ENCODE measurements at regions not wholly inside any gene's neighbourhood (a gene's known extent, or its start where the extent isn't known, plus 50 kb on each side); places are given as distances from the start of the nearest gene placed in this dataset.

DNA sequence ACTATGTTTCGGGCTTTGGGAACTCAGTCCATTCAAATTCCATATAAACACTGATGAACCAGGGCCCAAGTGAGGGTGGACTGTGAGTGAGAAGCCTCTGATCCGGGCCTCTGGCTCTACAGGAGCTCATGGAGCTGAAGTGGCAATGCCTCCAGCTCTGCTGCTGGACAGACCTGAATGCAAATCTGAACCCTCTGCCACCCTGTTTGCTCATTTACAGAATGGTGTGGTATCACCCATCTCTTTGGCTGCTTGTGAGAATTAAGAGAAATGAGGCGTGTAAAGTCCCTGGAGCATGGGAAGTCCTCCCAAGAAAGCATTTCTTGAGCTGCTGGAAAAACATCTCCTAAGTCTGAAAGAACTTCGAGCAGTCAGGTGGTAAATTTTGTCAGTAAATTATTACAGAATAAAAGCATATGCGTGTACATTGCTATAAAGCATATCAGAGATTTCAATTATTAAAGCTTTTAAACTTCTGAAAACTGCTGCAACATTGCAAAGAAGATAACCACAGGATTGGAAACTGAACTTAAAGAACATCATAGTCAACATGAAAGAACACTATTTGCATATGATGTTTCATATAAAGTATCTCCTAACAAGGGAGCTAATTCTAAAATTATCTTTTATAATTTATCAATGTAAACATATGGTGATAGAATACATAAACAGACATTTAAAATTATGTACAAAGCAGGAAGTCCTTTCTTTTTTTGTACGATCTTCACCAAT is 369.0 kb downstream of the UQCRFS1 start:
- no peak for DNase-seq (ENCODE audit: low read depth)
- TF ChIP-seq, protein P1, sequence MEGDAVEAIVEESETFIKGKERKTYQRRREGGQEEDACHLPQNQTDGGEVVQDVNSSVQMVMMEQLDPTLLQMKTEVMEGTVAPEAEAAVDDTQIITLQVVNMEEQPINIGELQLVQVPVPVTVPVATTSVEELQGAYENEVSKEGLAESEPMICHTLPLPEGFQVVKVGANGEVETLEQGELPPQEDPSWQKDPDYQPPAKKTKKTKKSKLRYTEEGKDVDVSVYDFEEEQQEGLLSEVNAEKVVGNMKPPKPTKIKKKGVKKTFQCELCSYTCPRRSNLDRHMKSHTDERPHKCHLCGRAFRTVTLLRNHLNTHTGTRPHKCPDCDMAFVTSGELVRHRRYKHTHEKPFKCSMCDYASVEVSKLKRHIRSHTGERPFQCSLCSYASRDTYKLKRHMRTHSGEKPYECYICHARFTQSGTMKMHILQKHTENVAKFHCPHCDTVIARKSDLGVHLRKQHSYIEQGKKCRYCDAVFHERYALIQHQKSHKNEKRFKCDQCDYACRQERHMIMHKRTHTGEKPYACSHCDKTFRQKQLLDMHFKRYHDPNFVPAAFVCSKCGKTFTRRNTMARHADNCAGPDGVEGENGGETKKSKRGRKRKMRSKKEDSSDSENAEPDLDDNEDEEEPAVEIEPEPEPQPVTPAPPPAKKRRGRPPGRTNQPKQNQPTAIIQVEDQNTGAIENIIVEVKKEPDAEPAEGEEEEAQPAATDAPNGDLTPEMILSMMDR (IDR thresholded peaks at IDR 0.05; ENCODE audit: low read depth, low read length, missing control alignments), result no peak
- H3K4me3 ChIP-seq (ENCODE audit: low read depth, low read length), result no peak overlapping the region

DNA sequence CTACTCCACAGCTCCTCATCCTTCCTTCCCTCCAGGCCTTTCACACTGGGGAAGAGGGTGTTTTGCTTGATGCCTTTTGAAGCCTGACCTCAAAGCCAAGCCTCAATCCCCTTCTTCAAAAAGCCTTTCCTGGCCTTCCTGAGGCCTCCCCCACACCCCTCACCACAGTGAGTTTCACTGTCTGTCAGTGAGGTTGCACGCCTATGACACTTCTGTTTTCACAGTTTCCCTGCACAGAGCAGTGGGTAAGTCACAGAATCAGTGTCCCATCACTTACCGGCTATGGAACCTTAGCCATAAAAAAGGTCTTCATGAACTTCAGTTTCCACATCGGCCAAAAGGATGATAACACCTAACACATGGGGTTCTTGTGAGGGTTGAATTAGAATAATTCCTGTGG is 371.4 kb downstream of the UQCRFS1 start:
- TF ChIP-seq, protein P1 (IDR thresholded peaks at IDR 0.05; ENCODE audit: low read depth, low read length, missing control alignments), result no peak
- H3K4me3 ChIP-seq (ENCODE audit: low read depth, low read length), result no peak overlapping the region
- no peak for DNase-seq (ENCODE audit: low read depth)

DNA sequence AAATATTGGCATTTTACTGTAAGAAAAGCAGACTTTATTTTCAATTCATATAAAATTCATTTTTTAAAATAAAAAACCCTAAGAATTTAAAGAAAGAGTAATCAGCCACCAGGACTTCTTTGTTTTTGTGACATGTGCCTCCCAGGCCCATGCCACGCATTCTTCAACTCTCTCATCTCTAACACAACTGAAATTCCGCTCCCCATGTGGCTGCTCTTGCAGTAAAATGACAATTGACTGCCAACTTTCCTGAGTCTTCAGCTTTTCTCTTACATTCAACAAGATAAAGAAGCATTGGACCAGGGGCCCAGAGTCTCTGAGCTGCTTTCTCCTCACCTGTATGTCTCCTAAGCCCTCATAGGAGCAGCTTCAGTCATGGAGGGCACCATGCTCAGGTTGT is 372.1 kb downstream of the UQCRFS1 start:
- H3K4me3 ChIP-seq (ENCODE audit: low read depth, low read length), result no peak overlapping the region
- TF ChIP-seq, protein P1 (IDR thresholded peaks at IDR 0.05; ENCODE audit: low read depth, low read length, missing control alignments), result no peak
- no peak for DNase-seq (ENCODE audit: low read depth)

DNA sequence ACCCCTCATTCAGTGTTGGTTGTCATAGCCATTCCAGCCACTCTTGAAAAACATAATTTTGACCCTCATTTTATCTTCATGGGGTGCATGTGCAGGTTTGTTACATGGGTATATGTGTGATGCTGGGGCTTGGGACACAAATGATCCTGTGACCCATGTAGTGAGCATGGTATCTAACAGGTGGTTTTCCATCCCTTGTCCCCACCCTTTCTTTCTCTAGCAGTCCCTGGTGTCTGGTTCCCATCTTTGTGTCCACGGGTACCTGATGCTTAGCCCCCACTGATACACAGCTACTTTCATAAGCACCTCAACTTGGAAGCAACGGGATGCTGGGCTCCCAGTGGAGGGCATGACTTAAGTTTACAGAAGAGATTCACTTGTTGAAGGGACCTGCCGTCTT is 373.5 kb downstream of the UQCRFS1 start:
- no peak overlapping the region for H3K4me3 ChIP-seq (ENCODE audit: low read depth, low read length)
- TF ChIP-seq, protein P1 (IDR thresholded peaks at IDR 0.05; ENCODE audit: low read depth, low read length, missing control alignments), result no peak
- DNase-seq (ENCODE audit: low read depth), result no peak

DNA sequence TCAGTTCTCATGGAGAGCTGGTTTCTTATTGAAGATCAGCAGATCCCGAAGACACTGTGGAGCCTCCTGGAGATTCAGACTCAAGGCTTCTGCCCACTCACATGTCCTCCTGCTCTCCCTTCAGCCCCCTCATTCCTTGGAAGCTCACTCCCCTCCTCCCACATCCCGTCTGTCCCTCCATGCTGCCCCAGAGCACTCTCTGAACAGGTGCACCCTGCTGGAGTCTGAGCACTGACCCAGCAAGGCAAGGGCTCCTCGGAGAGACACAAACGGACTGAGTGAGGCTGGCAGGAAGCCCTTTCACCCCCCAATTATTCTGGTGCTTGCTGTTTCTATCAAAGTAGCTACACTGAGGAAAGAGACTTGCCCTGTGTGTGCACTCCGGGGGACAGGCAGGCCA is 374.0 kb downstream of the UQCRFS1 start:
- no peak for DNase-seq (ENCODE audit: low read depth)
- TF ChIP-seq, protein P1 (IDR thresholded peaks at IDR 0.05; ENCODE audit: low read depth, low read length, missing control alignments), result no peak
- no peak overlapping the region for H3K4me3 ChIP-seq (ENCODE audit: low read depth, low read length)

DNA sequence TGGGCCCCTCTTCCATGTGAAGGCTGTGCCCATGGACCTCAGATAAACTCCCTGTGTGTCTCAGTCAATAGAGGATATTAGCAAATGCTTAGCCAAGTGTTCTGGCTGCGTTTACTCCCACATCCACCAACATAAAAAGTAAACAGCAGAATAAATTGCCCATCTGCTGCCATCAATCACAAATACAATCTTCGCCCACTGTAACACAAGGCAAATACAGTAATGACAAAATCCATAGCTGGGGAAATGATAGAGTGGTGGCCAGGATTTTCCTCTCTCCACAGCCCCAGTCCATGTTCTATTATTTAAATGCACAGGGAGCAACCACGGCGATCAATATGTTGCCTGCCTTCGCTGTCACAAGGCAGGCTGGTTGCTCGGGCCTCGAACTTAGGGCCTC is 376.5 kb downstream of the UQCRFS1 start:
- no peak for DNase-seq (ENCODE audit: low read depth)
- TF ChIP-seq, protein P1 (IDR thresholded peaks at IDR 0.05; ENCODE audit: low read depth, low read length, missing control alignments), result no peak
- no peak overlapping the region for H3K4me3 ChIP-seq (ENCODE audit: low read depth, low read length)

DNA sequence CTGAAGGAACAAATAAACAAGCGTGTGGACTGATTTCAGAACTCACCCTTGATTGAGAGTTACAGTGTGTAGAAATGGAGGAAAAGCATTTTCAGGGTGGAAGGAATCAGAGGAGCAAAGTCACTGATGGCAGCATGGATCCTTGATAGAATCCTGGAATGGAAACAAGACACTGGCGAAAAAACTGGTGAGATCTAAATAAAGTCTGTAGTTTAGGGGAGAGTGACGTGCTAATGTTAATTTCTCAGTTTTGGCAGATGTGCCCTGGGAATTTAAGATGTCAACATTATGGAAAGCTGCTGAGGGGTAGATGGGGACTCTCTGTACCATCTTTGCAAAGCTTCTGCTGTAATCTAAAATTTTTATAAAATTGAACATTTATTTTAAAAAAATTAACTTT is 378.0 kb downstream of the UQCRFS1 start:
- DNase-seq (ENCODE audit: low read depth), result no peak

More for the DNA sequence above, 378.0 kb downstream of the UQCRFS1 start:
- TF ChIP-seq, protein P1 (IDR thresholded peaks at IDR 0.05; ENCODE audit: low read depth, low read length, missing control alignments), result no peak
- no peak overlapping the region for H3K4me3 ChIP-seq (ENCODE audit: low read depth, low read length)
